Stomach smooth muscle (tissue), 2 donors: ENCODE measurements at regions not wholly inside any gene's neighbourhood (a gene's known extent, or its start where the extent isn't known, plus 50 kb on each side); places are given as distances from the start of the nearest gene placed in this dataset.
"Not testable (repeated sequence)": the region's sequence is repeated elsewhere in the genome, so short reads cannot be mapped to it uniquely, and the experiment has no call there.

Experiments used
- H3K27ac ChIP-seq: one replicate; pipeline ENCODE4 v1.7.0; 2013; ENCODE audit warnings: mild to moderate bottlenecking, low read length, inconsistent platforms
- H3K27me3 ChIP-seq, 2 donors: one replicate each; pipeline ENCODE4 v1.7.0; 2013; ENCODE audit warnings: low read length in 2 of 2; ENCODE audit not compliant: insufficient read depth in 2 of 2, control insufficient read depth in 1 of 2
- H3K36me3 ChIP-seq, 2 donors: one replicate each; pipeline ENCODE4 v1.7.0; 2013; ENCODE audit warnings: low read length in 2 of 2; ENCODE audit not compliant: control insufficient read depth in 2 of 2, insufficient read depth in 2 of 2
- H3K4me1 ChIP-seq: one replicate; pipeline ENCODE4 v1.7.0; 2013; ENCODE audit warnings: low read length; ENCODE audit not compliant: control insufficient read depth, insufficient read depth
- H3K4me3 ChIP-seq, 2 donors: one replicate each; pipeline ENCODE4 v1.7.0; 2013; ENCODE audit warnings: low read length in 2 of 2
- H3K9ac ChIP-seq, 2 donors: one replicate each; pipeline ENCODE4 v1.7.0; 2013; ENCODE audit warnings: low read length in 2 of 2, mild to moderate bottlenecking in 1 of 2
- H3K9me3 ChIP-seq, 2 donors: one replicate each; pipeline ENCODE4 v1.7.0; 2013; ENCODE audit warnings: low read length in 2 of 2; ENCODE audit not compliant: control insufficient read depth in 2 of 2
- donor health status: healthy.
- donor health status: Pancreatic carcinoma.

DNA sequence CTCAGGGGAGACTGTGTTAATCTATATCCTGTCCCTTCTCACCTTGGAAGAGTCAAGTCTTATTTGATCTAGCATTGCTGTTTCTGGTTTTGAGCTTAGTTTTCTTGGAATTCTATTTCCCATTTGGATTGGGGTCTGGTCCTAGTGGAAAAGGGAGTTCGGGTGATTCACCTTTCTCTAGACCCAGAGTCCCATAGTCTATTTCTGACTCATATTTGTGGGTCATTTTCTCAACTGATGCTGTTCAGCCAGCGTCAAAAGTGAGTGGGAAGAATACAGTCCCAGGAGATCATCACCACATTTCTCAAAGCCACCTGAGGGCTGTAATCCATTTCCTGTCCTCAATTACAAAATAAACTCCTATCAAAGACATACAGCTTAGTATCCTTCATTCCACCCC, 190.6 kb downstream of the LIPI start:
- not testable (repeated sequence) for H3K9me3 ChIP-seq, H3K9ac ChIP-seq, H3K36me3 ChIP-seq, H3K4me1 ChIP-seq, H3K27ac ChIP-seq, H3K4me3 ChIP-seq, H3K27me3 ChIP-seq

- not testable (repeated sequence) for H3K27me3 ChIP-seq, H3K9me3 ChIP-seq, H3K27ac ChIP-seq, H3K4me3 ChIP-seq, H3K36me3 ChIP-seq, H3K4me1 ChIP-seq, H3K9ac ChIP-seq
Observed at GRCh38 chr21:14015841-14016240, 194.9 kb downstream of the LIPI start.

- not testable (repeated sequence) for H3K36me3 ChIP-seq, H3K4me1 ChIP-seq, H3K27ac ChIP-seq, H3K9ac ChIP-seq, H3K9me3 ChIP-seq, H3K27me3 ChIP-seq, H3K4me3 ChIP-seq
Observed at GRCh38 chr21:14013623-14014498, 196.9 kb downstream of the LIPI start.

DNA sequence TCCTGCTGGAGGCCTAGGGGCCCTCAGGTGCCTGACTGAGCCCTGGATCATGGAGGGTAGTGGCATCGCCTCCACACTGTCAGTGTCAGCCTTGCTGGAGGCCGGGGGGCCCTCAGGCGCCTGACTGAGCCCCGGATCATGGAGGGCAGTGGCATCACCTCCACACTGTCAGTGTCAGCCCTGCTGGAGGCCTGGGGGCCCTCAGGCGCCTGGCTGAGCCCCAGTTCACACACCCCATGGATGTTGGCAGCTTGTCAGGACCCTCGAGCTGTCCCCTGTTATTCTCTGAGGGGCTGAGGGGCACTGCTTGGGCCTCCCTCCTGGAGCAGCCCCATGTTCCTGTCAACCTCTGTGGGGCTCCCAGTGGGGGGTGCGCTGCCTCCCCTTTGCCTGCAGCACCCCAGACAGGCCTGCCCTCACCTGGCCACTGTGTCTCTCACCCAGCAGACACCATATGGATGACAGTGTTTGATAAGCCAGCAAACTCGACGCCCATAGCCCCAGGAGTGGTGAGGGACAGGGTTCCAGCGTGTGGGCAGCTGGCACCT, 197.6 kb downstream of the LIPI start:
- Histone ChIP-seq H3K27ac (no peak overlapping the region), H3K9me3 (no peaks in the 10 kb centered on the region), H3K27me3 (no peaks in the 10 kb centered on the region), H3K9ac (no peak overlapping the region), H3K4me3 (no peak overlapping the region), H3K36me3 (no peaks in the 10 kb centered on the region), H3K4me1 (no peaks in the 10 kb centered on the region)

DNA sequence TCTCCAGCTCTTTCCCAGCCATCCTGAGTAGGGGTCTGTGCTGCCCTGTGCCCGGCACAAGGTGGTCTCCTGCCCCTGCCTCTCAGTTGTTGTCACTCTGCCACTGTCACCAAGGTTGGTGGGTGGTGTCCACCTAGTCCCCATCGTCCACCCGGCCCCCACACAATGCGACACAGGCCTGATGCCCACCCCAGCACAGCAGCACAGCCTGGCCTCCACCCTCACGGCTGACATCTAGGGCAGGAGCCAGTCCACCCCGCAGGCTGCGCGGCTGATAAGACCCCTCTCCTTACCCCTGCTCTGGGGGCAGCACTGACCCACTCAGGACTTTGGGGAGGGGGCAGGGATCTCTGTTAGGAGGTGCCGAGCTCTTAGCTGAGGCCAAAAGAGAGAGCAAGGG, 198.3 kb downstream of the LIPI start:
- no peaks in the 10 kb centered on the region for H3K36me3 ChIP-seq
- no peak overlapping the region for H3K27ac ChIP-seq
- H3K9me3 ChIP-seq = no peaks in the 10 kb centered on the region
- no peak overlapping the region for H3K9ac ChIP-seq
- H3K4me1 ChIP-seq = no peaks in the 10 kb centered on the region
- no peak overlapping the region for H3K4me3 ChIP-seq
- H3K27me3 ChIP-seq = no peaks in the 10 kb centered on the region

DNA sequence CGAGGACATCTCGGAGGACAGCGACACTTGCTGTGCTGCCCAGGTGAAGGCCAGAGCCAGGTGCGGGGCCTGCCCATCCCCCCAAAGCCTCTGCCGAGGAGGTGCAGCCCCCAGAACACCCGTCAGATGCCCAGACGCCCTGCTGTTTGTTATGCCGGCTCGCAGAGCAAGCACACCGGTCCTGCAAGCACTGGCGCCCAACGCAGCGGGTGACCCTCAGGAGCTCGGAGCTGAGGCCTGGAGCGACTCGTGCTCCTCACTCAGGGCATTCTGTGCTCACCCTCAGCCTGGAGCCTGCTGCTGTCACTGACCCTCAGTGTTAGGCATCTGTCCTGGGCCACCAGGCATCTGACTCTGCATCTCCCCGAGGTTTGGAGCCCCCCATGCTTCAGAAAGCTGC, 199.0 kb downstream of the LIPI start:
- H3K27ac ChIP-seq, H3K9ac ChIP-seq, H3K4me1 ChIP-seq, H3K36me3 ChIP-seq, H3K9me3 ChIP-seq, H3K27me3 ChIP-seq, H3K4me3 ChIP-seq: not testable (repeated sequence)

DNA sequence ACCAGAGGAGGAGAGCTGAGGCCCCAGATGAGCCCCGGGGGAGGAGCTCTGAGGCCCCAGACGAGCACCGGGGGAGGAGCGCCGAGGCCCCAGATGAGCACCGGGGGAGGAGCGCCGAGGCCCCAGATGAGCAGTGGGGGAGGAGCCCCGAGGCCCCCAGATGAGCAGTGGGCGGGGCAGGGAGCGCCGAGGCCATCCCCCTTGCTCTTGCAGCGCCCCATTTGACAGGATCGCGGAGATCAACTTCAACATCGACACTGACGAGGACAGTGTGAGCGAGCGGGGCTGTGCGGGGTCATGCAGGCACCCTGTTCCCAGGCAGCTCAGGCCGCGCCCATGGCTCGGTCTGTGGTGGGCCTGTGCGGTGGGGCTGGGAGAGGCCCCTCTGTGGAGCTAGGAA, 199.6 kb downstream of the LIPI start:
- not testable (repeated sequence) for H3K9ac ChIP-seq, H3K36me3 ChIP-seq, H3K4me3 ChIP-seq, H3K27ac ChIP-seq, H3K27me3 ChIP-seq, H3K4me1 ChIP-seq, H3K9me3 ChIP-seq

DNA sequence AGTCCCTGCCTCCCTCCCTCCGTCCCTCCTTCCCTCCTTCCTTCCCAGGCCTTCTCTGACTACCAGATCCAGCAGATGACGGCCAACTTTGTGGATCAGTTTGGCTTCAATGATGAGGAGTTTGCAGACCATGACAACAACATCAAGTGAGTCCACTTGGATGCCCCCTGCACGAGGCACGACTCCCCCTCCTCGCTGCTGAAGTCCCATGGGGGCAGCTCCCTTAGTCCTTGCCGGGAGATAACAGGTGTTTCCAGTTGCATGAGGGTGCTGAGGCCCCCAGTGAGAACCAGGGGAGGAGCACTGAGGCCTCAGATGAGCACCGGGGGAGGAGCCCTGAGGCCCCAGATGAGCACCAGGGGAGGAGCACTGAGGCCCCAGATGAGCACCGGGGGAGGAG, 200.0 kb downstream of the LIPI start:
- no peak overlapping the region for H3K4me3 ChIP-seq
- H3K27ac ChIP-seq = no peak overlapping the region
- no peaks in the 10 kb centered on the region for H3K36me3 ChIP-seq
- no peaks in the 10 kb centered on the region for H3K27me3 ChIP-seq
- H3K9ac ChIP-seq = no peak overlapping the region
- H3K4me1 ChIP-seq = no peaks in the 10 kb centered on the region
- no peaks in the 10 kb centered on the region for H3K9me3 ChIP-seq

- not testable (repeated sequence) for H3K4me1 ChIP-seq, H3K9ac ChIP-seq, H3K27ac ChIP-seq, H3K9me3 ChIP-seq, H3K4me3 ChIP-seq, H3K27me3 ChIP-seq, H3K36me3 ChIP-seq
Observed at GRCh38 chr21:14009990-14010389, 200.8 kb downstream of the LIPI start.

DNA sequence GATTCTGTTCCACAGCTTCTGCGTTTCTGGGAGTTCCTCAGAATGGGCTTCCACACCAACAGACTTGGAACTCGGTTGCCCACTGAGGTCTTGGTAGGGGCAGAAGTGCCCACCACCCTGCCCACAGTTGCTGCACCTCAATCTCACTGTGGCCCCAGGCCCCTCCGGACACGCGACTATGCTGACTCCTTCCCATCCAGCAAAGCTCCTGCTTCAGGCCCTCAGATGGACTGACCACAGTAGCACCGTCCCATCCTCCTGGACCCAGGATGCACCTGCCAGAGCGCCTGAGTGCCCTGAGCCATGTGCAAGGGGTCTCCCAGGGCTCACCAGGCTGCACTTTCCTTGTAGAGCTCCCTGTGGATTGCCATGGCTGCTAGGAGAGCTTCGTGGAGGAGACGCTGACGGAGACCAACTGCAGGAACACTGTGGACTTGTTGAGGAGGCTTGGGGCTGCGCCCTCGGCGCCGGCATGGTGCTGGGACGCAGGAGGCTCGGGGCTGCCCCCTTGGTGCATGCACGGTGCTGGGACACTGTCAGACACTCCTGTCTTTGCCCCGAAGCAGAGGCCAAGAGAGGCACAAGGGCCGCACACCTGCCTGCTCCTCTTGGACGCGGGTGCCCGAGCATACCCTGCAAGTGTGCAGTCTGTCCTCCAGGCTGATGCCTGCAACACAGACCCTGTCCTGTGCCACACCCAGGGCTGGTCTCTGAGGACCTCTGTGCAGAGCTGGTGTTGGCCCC, 201.3 kb downstream of the LIPI start:
- H3K27ac ChIP-seq, H3K9ac ChIP-seq, H3K9me3 ChIP-seq, H3K27me3 ChIP-seq, H3K36me3 ChIP-seq, H3K4me1 ChIP-seq, H3K4me3 ChIP-seq: not testable (repeated sequence)

DNA sequence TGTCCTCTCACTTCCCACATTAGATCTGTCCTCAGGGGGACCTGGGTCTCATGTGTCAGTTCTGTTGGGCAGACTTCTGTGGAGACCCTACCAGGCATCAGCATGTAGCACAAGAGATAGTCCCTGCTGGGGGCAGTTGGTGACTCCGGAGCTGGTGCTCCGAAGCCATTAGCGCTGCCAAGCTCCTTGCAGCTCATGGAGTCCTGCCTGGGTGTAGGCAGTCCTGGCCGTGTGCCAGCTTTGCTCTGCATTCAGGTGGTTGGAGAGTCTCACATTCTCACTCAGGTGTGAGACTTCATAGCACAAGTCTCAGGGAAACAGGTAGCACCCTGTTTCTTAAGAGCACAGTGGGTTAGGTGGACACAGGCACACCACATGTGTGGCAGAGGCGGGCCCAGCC, 202.3 kb downstream of the LIPI start:
- not testable (repeated sequence) for H3K9me3 ChIP-seq, H3K4me1 ChIP-seq, H3K9ac ChIP-seq, H3K27me3 ChIP-seq, H3K36me3 ChIP-seq, H3K4me3 ChIP-seq, H3K27ac ChIP-seq
